ENCODE measurements at regions not wholly inside any gene's neighbourhood (a gene's known extent, or its start where the extent isn't known, plus 50 kb on each side); places are given as distances from the start of the nearest gene placed in this dataset.
A peak's percentile ranks its signal among the peaks of the same experiment; 100 is the strongest.
"Not testable (repeated sequence)": the region's sequence is repeated elsewhere in the genome, so short reads cannot be mapped to it uniquely, and the experiment has no call there.

DNA sequence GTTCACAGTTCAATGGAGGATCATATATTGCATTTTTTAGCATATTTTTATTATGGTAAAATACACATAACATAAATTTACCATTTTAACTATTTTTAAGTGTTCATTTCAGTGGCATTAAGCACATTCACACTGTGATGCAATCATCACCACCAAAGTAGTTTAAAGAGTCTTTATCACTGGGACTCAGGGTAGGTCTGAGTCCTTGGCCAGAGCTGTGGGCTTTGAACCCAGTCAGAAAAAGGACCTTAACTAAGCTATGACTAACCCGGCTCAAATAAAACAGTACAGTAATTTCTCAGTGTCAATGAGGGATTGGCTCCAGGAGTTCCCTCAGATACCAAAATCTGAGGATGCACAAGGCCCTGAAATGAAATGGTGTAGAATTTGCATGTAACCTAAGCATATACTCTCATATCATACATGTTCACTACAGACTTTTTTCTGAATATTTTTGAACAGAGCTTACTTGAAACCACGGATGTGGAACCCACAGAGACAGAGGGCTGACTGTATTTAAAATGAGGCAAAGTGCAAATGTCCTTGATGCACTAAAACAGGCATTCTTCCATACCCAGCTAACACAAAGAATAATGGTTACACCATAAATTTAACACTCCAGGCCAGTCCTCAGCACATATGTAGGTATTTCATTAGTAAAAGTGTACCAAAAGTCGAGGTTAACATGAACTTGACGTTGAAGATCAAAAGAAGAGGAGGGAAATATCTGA lies 246.2 kb downstream of the LNPK start:
- DNase-seq: no peak

DNA sequence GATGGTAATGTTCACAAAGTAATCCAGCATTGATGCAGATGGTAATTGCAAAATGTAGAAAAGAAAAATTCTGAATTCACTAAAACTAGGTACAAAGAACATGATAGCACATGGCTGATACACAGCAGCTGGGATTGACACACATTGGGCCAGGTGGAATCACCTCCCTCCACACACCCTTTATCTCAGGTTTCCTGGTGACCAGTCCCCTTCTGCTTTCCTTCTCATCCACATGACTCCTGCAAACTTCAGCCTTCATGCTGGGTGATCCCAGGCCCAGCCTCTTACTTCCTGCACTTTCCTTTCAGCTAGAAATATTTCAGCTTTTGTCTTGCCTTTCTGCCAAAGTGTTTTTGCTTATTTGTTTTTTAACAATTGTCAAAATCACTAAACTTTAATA lies 246.9 kb downstream of the LNPK start:
- DNase-seq: no peak

DNA sequence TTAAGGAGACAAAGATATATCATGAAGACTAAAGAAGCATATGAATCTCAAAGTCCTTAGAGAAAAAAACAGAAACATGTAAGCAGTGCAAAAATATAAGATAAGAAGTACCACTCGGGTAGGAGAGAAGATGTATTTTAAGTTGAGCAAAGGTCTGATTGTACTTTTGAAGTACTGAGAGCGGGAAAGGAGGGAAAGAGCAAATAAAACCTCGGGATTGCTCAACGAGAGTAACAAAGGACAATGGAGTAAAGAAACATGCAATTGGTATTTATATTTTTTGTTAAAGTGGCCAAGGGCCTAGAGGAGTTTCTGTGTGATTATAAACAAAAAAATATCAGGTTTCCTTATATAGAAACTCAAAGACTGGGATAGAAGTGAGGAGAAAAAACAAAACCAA lies 251.9 kb downstream of the LNPK start:
- no peak for DNase-seq

DNA sequence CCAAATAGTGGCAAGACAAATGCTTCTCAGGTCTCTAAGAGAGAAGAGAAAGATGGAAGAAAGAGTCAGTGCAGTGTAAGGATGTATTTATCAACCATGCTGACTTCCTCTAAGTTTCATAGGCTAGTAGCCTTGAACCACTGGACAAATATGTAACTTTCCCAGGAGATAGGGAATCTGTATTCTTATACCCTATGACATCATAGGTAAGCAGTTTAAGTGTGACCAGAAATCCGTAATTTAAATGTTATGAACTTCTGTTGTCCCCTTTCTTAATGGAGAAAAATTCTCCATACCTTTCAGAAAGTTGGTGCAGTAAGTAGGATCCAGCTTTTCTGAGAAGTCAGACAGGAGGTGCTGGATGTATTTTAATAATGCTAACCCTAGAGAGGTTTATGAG lies 256.2 kb downstream of the LNPK start:
- no peak for DNase-seq

DNA sequence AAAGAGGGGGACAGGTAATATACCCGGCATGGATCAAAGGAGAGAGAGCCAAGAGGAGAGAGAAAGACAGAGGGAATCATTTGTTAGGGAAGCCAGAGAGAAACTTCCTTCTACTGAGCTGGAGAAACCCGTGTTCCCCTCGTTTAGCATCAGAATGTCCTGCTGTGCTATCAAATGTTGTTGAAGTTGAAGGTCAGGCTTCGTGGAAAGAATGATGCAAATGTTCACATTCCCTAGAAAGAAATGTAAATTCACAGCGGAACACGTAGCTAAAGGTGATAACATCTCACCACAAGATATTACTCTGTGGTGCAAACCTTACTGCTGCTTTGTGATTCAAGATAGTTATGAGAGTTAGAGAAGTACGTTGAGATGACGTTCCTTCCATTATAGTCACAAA lies 258.1 kb downstream of the LNPK start:
- no peak for DNase-seq

DNA sequence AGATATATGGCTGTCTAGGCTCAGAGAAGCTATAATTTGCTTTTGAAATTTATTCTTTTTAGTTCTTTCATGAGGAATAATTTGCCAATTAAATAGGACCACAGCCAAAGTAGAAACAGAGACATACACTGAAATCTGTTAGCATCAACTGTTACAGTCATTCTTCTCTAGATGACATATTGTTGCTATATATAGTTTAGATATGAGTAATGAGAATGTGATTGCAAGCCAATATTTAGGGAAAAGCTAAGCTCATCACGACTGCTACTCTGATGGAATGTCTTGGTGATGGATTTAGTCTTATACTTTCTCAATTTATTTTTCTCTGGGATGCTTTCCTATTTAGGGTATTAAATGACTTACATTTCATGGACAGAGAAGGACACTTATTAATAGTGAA lies 259.1 kb downstream of the LNPK start:
- DNase-seq: no peak

DNA sequence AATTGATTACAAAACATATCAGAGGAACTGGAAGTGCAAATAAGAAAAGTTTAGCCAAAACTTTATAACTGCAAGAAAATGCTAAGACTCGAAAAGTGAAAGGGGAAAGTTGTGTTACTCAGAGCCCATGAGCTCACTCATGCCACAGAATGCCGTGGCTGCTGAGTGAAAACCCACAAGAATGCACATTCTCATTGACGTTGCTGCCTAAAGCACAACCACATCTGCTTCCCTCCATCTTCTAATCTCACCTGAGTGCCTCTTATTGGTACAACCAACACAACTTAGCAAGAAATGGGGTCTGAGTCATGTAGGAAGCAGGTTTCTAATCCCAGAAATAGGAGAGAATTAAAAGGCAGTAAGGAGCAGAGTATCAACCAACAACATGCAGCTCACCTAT lies 259.7 kb downstream of the LNPK start:
- DNase-seq: no peak

DNA sequence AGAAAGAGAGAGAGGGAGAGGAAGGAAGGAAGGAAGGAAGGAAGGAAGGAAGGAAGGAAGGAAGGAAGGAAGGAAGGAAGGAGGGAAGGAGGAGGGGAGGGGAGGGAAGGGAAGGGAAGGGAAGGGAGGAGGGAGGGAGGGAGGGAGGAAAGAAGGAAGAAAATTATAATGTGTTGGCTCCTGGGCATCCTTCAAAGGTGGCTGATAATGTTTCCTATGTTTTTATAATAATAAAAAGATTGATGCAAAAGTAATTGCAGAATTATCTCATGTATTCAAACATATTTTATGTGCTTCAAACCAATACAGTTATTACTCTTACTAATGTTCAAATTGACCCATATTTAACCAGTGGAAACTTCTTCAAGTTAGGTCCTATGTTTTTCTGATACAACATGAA lies 260.9 kb downstream of the LNPK start:
- no peak for DNase-seq

DNA sequence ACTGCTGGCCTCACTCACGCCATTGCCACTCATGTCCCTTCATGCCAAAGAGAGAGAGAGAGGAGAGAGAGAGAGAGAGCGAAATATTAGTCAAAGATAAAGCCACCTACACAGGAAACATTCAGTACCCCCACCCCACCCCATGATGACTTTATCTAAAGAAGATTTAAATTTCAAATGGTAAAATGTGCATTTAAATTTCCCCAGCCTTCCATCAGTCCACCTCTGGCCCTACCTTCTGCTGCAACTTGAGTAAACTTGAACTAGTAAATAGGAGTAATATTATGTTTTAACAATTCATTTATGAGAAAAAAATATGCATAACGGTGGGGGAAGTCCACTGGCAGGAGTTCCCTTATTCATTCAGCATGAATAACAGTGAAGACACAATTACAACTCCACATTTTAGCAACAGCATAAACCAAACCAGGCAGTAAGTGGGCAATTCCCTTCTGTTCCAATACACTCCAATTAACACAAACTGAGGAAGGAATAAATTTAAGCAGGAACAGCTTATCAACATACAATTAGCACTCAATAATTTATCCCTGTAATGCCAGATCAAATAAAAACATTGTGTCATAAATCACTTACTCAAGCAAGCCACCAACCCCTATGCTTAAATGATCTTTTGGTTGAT lies 264.2 kb downstream of the LNPK start:
- DNase-seq: no peak

DNA sequence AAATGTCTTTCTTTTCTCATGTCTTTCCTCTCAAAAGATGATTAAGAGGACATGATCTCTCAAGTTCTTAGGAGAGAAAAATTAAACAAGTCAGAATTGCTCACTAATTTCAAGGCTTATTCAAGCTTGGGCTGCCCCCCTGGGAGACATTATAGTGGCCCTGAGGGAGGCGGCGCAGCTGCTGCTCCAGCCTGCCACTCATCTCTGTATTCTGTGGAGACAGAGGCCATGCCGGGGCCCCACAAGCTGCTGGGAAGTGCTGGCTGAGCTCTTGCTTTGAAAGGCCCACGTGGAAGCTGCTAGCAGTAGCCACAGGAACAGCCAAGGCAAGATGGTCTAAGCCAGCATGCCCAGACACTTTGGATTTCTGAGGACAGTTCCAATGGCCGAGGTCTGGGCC lies 267.4 kb downstream of the LNPK start:
- no peak for DNase-seq

DNA sequence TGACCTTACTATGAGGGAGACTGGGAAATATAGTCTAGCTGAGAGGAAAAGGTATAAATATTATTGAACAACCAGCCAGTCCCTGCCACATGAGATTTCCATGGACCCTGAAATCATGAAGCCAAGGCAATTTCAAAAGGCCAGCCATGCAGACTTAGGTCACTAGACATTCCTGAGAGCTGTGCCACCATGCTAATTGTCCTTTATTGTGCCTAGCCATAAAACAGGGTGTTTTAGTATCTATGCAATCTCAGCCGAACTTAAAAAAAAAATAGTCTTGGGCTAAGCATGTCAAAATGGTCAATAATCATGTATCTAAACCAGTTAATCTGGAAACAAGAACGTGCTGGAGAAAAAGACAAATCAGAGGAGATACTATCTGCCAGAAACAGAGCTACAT lies 269.5 kb downstream of the LNPK start:
- DNase-seq: no peak

DNA sequence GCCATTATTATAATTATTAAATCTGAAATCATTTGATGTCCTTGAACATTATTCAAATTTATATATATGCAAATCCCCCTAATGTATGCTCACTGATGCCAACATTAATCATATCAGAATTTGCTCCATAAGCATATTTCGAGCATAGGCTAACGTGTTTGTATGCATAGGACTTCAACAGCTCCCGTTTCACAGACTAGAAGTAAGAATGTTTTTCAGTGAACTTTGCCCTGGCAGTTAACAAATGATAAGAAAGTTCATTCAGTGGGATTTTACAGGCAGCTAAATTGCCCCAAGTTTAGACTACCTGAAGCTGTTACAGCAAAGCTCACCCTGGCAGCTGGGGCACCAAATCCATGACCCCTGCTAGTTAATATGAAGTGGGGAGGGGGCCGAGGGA lies 272.0 kb downstream of the LNPK start:
- no peak for DNase-seq

DNA sequence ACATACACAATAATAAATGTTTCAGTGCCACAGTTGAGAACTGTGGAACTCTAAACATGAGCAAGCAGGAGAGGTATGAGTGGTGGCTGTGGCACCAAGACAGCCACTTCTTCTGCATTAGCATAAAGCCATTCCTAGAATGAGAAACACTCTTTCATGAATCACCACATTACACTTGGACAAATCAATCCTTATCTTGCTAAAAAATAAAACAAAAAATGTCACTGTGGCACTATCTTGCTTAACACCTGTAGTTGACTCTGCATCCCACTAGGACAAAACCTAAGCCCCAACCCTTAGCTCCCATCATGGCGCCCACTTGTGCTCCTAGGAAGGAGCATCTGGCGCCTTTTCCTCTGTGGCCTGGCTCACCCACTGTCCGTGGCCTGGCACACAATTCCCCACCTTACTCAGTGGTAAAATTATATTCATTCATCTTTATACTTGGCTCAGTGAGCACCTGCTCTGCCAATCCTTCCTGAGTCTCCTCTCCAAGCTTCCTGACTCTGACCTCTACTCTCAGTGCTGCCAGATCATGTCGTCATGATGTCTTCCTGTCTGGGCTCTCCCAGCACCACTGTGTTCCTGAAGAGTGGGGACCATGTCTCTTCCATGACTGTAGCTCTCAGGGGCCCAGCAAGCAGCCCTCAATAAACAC lies 272.9 kb downstream of the LNPK start:
- DNase-seq: no peak

DNA sequence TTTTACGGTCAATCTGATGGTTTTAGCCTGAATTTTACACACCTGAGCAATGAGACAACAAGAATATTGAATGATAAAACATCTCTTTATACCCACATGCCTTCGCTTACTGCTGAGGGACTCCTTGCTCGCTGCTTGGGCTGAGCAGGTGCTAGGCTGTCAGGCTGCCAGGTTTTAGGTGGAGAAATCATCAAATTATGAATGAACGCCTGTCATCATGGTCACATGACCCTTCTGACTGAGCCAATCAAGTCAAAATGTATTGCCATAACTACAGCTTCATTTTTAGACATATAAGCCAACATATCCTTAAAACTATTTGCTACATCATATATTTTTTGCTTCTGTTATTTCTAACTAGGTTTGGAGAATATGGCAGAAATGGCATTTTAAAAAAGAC lies 274.0 kb downstream of the LNPK start:
- DNase-seq: no peak

DNA sequence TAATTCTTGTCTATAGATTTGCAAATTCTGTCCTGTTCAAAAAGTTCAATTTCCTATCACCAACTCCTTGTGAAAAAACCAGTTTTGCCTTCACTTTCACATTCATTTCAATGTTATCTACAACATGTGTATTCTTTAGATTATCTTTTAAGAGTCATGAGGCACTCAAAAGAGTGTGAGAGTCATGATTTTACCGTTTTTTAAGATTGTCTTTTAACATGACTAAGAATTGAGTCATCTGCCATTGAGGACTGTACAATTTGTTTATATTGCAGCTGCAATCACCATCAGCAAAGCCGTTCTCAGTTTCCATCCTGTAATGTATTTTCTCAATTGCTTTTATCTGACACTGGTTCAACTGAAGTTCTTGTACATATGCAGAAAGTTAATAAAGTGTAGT lies 275.8 kb downstream of the LNPK start:
- DNase-seq: no peak

DNA sequence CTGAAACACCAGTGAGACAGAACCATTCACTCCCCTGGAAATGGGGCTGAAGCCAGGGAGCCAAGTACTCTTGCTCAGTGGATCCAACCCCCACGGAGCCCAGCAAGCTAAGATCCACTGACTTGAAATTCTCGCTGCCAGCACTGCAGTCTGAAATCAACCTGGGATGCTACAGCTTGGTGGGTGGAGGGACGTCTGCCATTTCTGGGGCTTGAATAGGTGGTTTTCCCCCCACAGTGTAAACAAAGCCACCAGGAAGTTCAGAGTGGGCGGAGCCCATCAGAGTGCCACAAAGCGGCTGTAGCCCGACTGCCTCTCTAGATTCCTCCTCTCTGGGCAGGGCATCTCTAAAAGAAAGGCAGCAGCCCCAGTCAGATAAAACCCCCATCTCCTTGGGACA lies 292.8 kb downstream of the LNPK start:
- no peak for DNase-seq

DNA sequence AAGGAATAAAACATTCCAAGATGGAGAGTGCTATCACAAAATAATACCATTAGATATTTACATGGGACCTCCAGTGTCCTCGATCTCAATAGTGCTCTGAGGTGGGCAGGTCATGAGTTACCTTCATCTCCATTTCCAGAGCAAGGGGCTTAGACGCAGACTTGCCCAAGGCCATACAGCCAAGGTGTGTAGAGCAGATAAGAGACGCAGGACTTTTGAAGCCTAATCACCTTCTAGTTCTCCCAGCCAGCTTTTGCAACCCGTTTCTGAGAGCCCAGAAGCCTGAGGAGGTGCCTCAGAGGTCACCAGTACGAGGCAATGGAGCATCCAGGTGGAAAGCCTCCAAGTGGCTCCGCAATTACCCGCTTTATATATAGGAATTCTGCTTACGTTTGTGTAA lies 294.7 kb downstream of the LNPK start:
- no peak for DNase-seq

DNA sequence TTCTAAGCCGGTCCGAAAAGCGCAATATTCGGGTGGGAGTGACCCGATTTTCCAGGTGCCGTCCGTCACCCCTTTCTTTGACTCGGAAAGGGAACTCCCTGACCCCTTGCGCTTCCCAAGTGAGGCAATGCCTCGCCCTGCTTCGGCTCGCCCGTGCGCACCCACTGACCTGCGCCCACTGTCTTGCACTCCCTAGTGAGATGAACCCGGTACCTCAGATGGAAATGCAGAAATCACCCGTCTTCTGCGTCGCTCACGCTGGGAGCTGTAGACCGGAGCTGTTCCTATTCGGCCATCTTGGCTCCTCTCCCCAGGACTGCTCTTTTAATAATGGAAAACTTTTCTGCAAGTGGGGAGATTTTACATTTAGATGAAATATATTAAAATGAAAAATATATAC lies 297.5 kb downstream of the LNPK start:
- not testable (repeated sequence) for DNase-seq

DNA sequence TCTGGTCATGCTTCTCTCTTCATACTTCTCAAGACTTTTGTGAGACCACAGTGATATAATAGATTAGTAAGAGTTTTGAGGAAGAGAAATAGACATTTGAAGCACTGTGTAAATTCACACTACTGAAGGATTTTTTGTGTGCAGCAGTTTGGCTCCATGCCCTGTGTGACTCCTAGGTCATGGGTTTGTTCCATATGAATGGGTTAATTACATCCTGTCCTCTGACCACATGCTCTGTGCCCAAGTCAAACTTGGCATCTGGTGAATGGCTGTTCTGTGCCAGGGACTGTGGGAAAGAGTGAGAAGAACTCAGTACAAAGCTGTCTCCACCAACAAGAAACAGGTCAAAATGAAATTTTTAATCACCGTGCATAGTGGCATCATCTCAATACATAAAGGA lies 304.0 kb downstream of the LNPK start:
- no peak for DNase-seq

DNA sequence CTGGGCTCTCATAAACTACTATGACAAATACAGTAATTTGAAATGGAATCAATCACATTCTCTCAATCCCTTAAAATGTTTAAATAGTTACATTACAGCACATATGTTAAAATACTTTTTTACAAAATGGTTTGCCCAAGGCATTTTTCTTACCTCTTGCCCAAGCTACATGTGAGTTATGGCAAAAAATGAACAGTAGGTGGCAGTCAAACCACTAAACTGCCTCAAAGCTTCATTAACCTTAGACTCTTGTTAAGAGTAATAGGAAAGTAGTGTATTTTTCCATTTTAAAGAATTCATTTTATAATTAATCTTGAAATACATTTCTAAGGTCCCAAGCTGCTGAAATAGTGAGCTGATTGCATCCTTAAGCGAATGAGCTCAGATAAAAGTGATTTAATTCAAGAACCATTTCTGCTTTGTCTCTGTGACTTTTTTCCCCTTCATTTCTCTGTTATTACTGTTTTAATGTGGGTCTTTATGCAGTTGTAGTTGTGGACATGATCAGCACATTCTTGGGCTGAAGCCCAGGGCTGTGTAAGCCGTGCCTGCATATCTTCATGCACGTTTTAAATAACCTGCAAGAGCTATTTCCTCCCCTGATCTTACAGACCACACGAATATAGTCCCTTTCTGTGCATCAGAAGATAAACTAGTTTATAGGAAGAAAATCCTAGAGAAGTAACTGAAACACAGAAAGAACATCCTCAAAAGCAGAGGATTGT lies 311.8 kb downstream of the LNPK start:
- peak; percentile 24 for DNase-seq

DNA sequence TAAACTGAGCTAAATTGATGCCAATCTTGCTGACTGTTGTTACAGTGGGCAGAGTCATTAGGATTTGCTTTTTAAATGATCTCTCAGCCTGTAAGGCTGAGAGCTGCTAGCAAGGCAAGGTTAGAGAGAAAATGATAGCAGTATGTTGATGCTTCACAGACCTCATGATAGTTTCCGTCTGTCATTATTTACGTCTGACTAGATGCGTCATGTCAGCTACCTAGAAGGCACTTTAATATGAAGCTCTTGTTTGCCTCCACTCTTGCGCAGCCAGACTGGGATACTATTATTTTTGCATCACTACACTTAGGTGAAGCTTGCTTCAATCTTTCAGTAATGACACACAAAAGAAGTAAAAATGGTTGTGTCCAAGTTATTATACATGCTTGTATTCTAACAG lies 313.8 kb downstream of the LNPK start:
- DNase-seq: no peak

DNA sequence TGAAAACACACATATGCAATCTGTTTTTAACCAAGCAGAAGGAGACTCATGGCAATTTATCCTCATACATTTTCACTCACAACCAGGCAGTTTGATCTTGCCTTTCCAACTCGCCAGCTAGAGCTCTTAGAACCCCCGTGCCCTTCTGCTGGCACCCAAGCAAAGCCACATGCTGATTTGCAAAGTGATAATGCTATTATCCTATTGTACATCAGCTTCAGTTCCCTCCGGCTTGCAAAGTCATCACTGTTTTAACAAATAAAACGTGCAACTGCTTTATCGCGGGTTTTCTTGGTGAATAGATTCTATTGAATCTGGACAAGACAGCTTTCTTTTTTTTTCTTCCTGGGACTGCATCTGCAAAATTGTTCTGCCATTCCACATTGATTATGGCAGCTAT lies 314.6 kb downstream of the LNPK start:
- no peak for DNase-seq

DNA sequence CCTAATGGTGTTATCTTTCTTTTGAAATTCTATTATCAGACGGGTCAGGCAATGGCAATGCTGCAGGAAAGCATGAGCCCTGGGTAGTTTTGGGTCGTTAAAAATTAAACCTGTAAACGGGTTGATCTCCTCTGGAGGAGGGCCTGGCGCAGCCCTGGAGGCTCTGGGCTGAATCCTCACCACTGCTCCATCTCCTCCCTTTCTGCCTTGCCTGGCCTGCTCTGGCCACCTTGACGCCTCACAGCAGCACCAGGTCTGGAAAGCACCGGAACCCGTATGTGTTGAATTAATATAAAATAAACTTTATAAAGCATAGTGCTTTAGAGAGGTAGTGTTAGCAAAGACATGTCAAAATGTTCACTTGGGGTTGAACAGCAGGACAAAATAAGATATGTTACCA lies 316.1 kb downstream of the LNPK start:
- DNase-seq: no peak

DNA sequence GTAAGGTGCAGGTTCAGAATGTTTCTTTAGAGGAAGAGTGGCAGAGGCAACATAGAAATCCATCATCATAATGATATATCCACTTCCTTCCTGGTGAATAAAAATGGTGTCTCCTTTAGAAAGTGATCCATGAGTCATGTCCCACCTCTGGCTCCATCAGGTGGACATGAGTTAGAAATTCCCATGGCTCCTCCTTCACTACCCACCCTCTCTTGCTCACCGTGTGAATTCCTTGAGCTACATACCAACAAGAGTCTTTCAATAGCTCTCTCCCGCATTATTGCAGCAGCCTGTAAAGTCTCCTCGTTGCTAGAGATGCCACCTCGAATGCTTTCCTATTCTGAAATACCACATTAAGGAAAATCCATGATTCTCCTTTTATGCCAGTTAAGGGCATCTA lies 317.6 kb downstream of the LNPK start:
- no peak for DNase-seq

All from central memory CD4-positive, alpha-beta T cell (primary cell).